Panc1 (cell line): ENCODE measurements at regions not wholly inside any gene's neighbourhood (a gene's known extent, or its start where the extent isn't known, plus 50 kb on each side); places are given as distances from the start of the nearest gene placed in this dataset.
"Not testable (repeated sequence)": the region's sequence is repeated elsewhere in the genome, so short reads cannot be mapped to it uniquely, and the experiment has no call there.

ENCODE experiments used
- ATAC-seq: fragments of 200-7000 bp; cut with Tn5 transposase; 2 replicates; pipeline ENCODE4 v1.9.1; 2020; ENCODE audit warnings: mild to moderate bottlenecking, moderate library complexity
- BruUV-seq: library from RNA; stranded (reverse); fragments of 400-500 nt; replicated peaks from 2 replicates; lab custom pipeline; 2021; lab: Mats Ljungman, UMichigan
- CTCF ChIA-PET: fragments of 300-600 bp; sonication (Branson Sonifier 250); formaldehyde crosslinking; loops from one replicate; lab custom pipeline; 2022; ENCODE audit warnings: antibody characterized with exemption; lab: Charles Lee
- POLR2A ChIA-PET: fragments of 300-600 bp; sonication (Branson Sonifier 250); formaldehyde crosslinking; loops from one replicate; lab custom pipeline; 2022; ENCODE audit warnings: antibody characterized with exemption; lab: Charles Lee
- DNase-seq: peaks from one replicate; pipeline ENCODE4 v3.0.0-alpha.2; 2010; ENCODE audit warnings: low read depth, low spot score
- H3K27ac ChIP-seq: 2 replicates; pipeline ENCODE4 v1.5.1; 2011; ENCODE audit warnings: mild to moderate bottlenecking, low read length, inconsistent platforms
- H3K27me3 ChIP-seq: fragments of 200-500 bp; sonication (Bioruptor generic); 2 replicates; pipeline ENCODE4 v1.6.0; 2014; ENCODE audit warnings: low read length, inconsistent platforms; ENCODE audit not compliant: control insufficient read depth, insufficient read depth
- H3K36me3 ChIP-seq: fragments of 200-500 bp; sonication (Bioruptor generic); 2 replicates; pipeline ENCODE4 v1.5.1; 2014; ENCODE audit warnings: inconsistent platforms, mild to moderate bottlenecking, low read length, moderate library complexity; ENCODE audit not compliant: control insufficient read depth, insufficient read depth
- H3K4me1 ChIP-seq: 2 replicates; pipeline ENCODE4 v1.5.1; 2011; ENCODE audit warnings: inconsistent platforms, mild to moderate bottlenecking, low read length, moderate library complexity; ENCODE audit not compliant: control insufficient read depth, insufficient read depth
- H3K4me3 ChIP-seq, 2 experiments: 2 replicates each; pipeline ENCODE4 v1.5.1; 2011 to 2012; ENCODE audit warnings: low read depth in 2 of 2, low read length in 2 of 2, mild to moderate bottlenecking in 2 of 2, inconsistent platforms in 1 of 2, moderate library complexity in 1 of 2
- H3K9me3 ChIP-seq: fragments of 200-500 bp; sonication (Bioruptor generic); 2 replicates; pipeline ENCODE4 v1.5.1; 2014; ENCODE audit warnings: low read depth, mild to moderate bottlenecking, inconsistent platforms, low read length, moderate library complexity; ENCODE audit not compliant: control insufficient read depth, insufficient read depth
- CTCF ChIP-seq: fragments of 450-650 bp; IDR thresholded peaks from 2 replicates; pipeline ENCODE4 v1.5.1; 2017; ENCODE audit warnings: mild to moderate bottlenecking
- POLR2AphosphoS5 ChIP-seq: IDR thresholded peaks from 2 replicates; pipeline ENCODE4 v1.6.1; 2012; ENCODE audit warnings: mild to moderate bottlenecking, low read depth, low read length, moderate library complexity
- REST ChIP-seq, 2 experiments: IDR thresholded peaks; 2 replicates each; pipeline ENCODE4 v1.6.1; 2011 to 2012; ENCODE audit warnings: low read depth in 2 of 2, control low read depth in 1 of 2, low read length in 1 of 2, mild to moderate bottlenecking in 1 of 2, moderate library complexity in 1 of 2; ENCODE audit not compliant: insufficient read depth in 1 of 2
- SIN3A ChIP-seq: IDR thresholded peaks from 2 replicates; pipeline ENCODE4 v1.6.1; 2012; ENCODE audit warnings: low read depth, mild to moderate bottlenecking, low read length, moderate library complexity, borderline replicate concordance; ENCODE audit not compliant: insufficient read depth
- TCF7L2 ChIP-seq: IDR thresholded peaks from 2 replicates; pipeline ENCODE4 v1.6.1; 2011; ENCODE audit warnings: mild to moderate bottlenecking, low read depth, low read length, inconsistent platforms
- in situ Hi-C: cut with HindIII; loops from 2 replicates; pipeline ENCODE4 v1.10.0; 2016; ENCODE audit warnings: low sequenced_read_pairs, low pct_unique_long_range_greater_than_20kb
- intact Hi-C: fragments of 100-400 bp; cut with micrococcal nuclease; formaldehyde crosslinking; loops from one replicate; pipeline ENCODE4 v1.10.0; 2022; ENCODE audit not compliant: unreplicated experiment

- in situ Hi-C loops (no loop called here), intact Hi-C loops (no loop called here)
- Histone ChIP-seq H3K4me3 (no peak overlapping the region), H3K27ac (no peak overlapping the region), H3K4me1 (no peaks in the 10 kb centered on the region), H3K27me3 (no peaks in the 10 kb centered on the region), H3K9me3 (no peaks in the 10 kb centered on the region), H3K36me3 (no peaks in the 10 kb centered on the region)
- TF ChIP-seq POLR2AphosphoS5 (no peak), REST (IDR thresholded peaks at IDR 0.05; ENCODE audit: insufficient read depth in 1 of 2, low read depth in 2 of 2, low read length in 1 of 2) (no peak), SIN3A (no peak), TCF7L2 (no peak), CTCF (no peak)
- DNase-seq (no peak), ATAC-seq (no peak)
- ChIA-PET CTCF (no interaction called here), POLR2A (no interaction called here)
- BruUV-seq = no TSS peak
Observed at GRCh38 chr4:52511825-52512224, 147.3 kb downstream of the USP46 start.

- CTCF ChIA-PET = no interaction called here
- no peak for DNase-seq
- Histone ChIP-seq H3K4me1 (no peaks in the 10 kb centered on the region), H3K27ac (no peak overlapping the region), H3K36me3 (no peaks in the 10 kb centered on the region), H3K4me3 (no peak overlapping the region), H3K9me3 (no peaks in the 10 kb centered on the region), H3K27me3 (no peaks in the 10 kb centered on the region)
- intact Hi-C loops (no loop called here), in situ Hi-C loops (no loop called here)
- BruUV-seq = no TSS peak
- ATAC-seq = no peak
- TF ChIP-seq CTCF (no peak), SIN3A (no peak), REST (IDR thresholded peaks at IDR 0.05; ENCODE audit: insufficient read depth in 1 of 2, low read depth in 2 of 2, low read length in 1 of 2) (no peak), POLR2AphosphoS5 (no peak), TCF7L2 (no peak)
- POLR2A ChIA-PET = no interaction called here
Observed at GRCh38 chr4:52512291-52512690, 146.8 kb downstream of the USP46 start.

GRCh38 chr4:52522093-52522492 lies 137.0 kb downstream of the USP46 start:
- DNase-seq, H3K4me1 ChIP-seq, intact Hi-C loops, ATAC-seq, H3K27me3 ChIP-seq, H3K36me3 ChIP-seq, in situ Hi-C loops, POLR2A ChIA-PET, H3K9me3 ChIP-seq, H3K27ac ChIP-seq, CTCF ChIA-PET, H3K4me3 ChIP-seq, BruUV-seq: not testable (repeated sequence)
